Upper lobe of left lung (tissue), 4 donors: ENCODE measurements at regions not wholly inside any gene's neighbourhood (a gene's known extent, or its start where the extent isn't known, plus 50 kb on each side); places are given as distances from the start of the nearest gene placed in this dataset.

ENCODE experiments used
- CTCF ChIP-seq, 6 experiments: fragments of 450-650 bp in 4 of 6; fragments of 200-600 bp in 2 of 6; sonication (generic) in 2 of 6; IDR thresholded peaks; one replicate each; pipeline ENCODE4 v1.5.1; 2016 to 2019; ENCODE audit warnings: antibody characterized with exemption in 6 of 6
- POLR2AphosphoS5 ChIP-seq, 2 donors: sonication (generic); formaldehyde crosslinking; IDR thresholded peaks; one replicate each; pipeline ENCODE4 v1.5.1; 2017; ENCODE audit warnings: antibody characterized with exemption in 2 of 2

GRCh38 chr2:236776695-236777251 lies 207.1 kb downstream of the ACKR3 start:
- TF ChIP-seq CTCF (IDR thresholded peaks at IDR 0.05), result no peak
- TF ChIP-seq POLR2AphosphoS5 (IDR thresholded peaks at IDR 0.05), result no peak
